ENCODE measurements at regions not wholly inside any gene's neighbourhood (a gene's known extent, or its start where the extent isn't known, plus 50 kb on each side); places are given as distances from the start of the nearest gene placed in this dataset.

- no peak for TF ChIP-seq CTCF (conservative IDR thresholded peaks at IDR 0.05; ENCODE audit: low read length)
- no peak for TF ChIP-seq EZH2phosphoT487 (IDR thresholded peaks at IDR 0.05; ENCODE audit: borderline replicate concordance, low read depth, low read length)
These were observed 169.6 kb upstream of the DCBLD2 start for GRCh38 chr3:99071096-99071495.
